ENCODE measurements at regions not wholly inside any gene's neighbourhood (a gene's known extent, or its start where the extent isn't known, plus 50 kb on each side); places are given as distances from the start of the nearest gene placed in this dataset.

GRCh38 chr16:66039793-66040192, 326.7 kb upstream of the CDH5 start:
- Histone ChIP-seq H3K27me3 (ENCODE audit: control insufficient read depth, insufficient read depth, low read length) (peaks cover 2% of the 10 kb centered on the region; the same call in 1 of the 2 replicates), H3K23ac (ENCODE audit: low read depth, low read length) (no peak overlapping the region), H3K56ac (ENCODE audit: extremely low read depth, insufficient read depth, low read length) (no peak overlapping the region), H2BK120ac (ENCODE audit: low read depth, low read length) (no peak overlapping the region), H3K9me1 (ENCODE audit: insufficient read depth, low read length) (no peaks in the 10 kb centered on the region; the same call in 1 of the 2 replicates), H3K14ac (replicated peaks; ENCODE audit: low read depth, low read length) (no peak overlapping the region), H2AFZ (replicated peaks; ENCODE audit: low read length, poor library complexity) (no peak overlapping the region), H2AK5ac (ENCODE audit: low read depth, low read length) (no peak overlapping the region), H3K18ac (ENCODE audit: low read depth, low read length) (no peak overlapping the region), H2BK5ac (ENCODE audit: low read depth, low read length, poor library complexity, severe bottlenecking) (no peak overlapping the region), H3K9ac (ENCODE audit: low read depth, low read length) (no peak overlapping the region), H2BK15ac (ENCODE audit: low read depth, low read length) (no peak overlapping the region), H3K4me3 (ENCODE audit: insufficient read depth, low read depth, low read length) (no peak overlapping the region), H3K4me1 (ENCODE audit: control insufficient read depth, insufficient read depth, low read length) (peaks cover 4% of the 10 kb centered on the region), H4K20me1 (ENCODE audit: insufficient read depth, low read length) (no peaks in the 10 kb centered on the region), H3K4me2 (ENCODE audit: low read depth, low read length) (no peak overlapping the region), H4K5ac (ENCODE audit: low read depth, low read length) (no peak overlapping the region), H3K36me3 (ENCODE audit: control insufficient read depth, insufficient read depth, low read length) (no peaks in the 10 kb centered on the region), H2AK9ac (replicated peaks; ENCODE audit: low read depth, low read length, poor library complexity) (no peak overlapping the region), H3K4ac (ENCODE audit: low read depth, low read length) (peak overlapping the region; percentile 17; the same call in 1 of the 2 replicates), H4K8ac (ENCODE audit: low read depth in 2 of 2, low read length in 2 of 2) (no peak overlapping the region), H3K79me1 (ENCODE audit: low read depth in 1 of 2, low read length in 2 of 2) (no peaks in the 10 kb centered on the region), H3K9me3 (ENCODE audit: control insufficient read depth, insufficient read depth, low read length) (no peaks in the 10 kb centered on the region), H2BK20ac (ENCODE audit: low read depth, low read length) (no peak overlapping the region), H4K91ac (ENCODE audit: insufficient read depth, low read depth, low read length) (no peak overlapping the region), H3K27ac (ENCODE audit: insufficient read depth, low read length) (no peak overlapping the region)
- TF ChIP-seq BHLHE40 (IDR thresholded peaks at IDR 0.05; ENCODE audit: low read depth, low read length) = no peak
- TF ChIP-seq MXI1 (IDR thresholded peaks at IDR 0.05; ENCODE audit: borderline replicate concordance, low read depth, low read length) = no peak
- no peak for TF ChIP-seq MAZ (IDR thresholded peaks at IDR 0.05; ENCODE audit: borderline replicate concordance, low read depth, low read length)
- no peak for TF ChIP-seq RFX5 (IDR thresholded peaks at IDR 0.05; ENCODE audit: low read depth, low read length)
- TF ChIP-seq NFE2L2 (IDR thresholded peaks at IDR 0.05; ENCODE audit: low read depth, low read length) = no peak
- TF ChIP-seq CHD1 (IDR thresholded peaks at IDR 0.05; ENCODE audit: low read depth, low read length) = no peak
- TF ChIP-seq RCOR1 (IDR thresholded peaks at IDR 0.05; ENCODE audit: insufficient replicate concordance, low read length) = no peak
- no peak for TF ChIP-seq CTCF (conservative IDR thresholded peaks at IDR 0.05; ENCODE audit: low read depth, low read length)
- TF ChIP-seq, protein P1, sequence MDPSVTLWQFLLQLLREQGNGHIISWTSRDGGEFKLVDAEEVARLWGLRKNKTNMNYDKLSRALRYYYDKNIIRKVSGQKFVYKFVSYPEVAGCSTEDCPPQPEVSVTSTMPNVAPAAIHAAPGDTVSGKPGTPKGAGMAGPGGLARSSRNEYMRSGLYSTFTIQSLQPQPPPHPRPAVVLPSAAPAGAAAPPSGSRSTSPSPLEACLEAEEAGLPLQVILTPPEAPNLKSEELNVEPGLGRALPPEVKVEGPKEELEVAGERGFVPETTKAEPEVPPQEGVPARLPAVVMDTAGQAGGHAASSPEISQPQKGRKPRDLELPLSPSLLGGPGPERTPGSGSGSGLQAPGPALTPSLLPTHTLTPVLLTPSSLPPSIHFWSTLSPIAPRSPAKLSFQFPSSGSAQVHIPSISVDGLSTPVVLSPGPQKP (IDR thresholded peaks at IDR 0.05; ENCODE audit: borderline replicate concordance, low read depth, low read length) = no peak
- TF ChIP-seq SMC3 (IDR thresholded peaks at IDR 0.05; ENCODE audit: low read depth, low read length) = no peak
- no peak for TF ChIP-seq MAFK (IDR thresholded peaks at IDR 0.05; ENCODE audit: low read depth, low read length)
- no peak for TF ChIP-seq USF2 (IDR thresholded peaks at IDR 0.05; ENCODE audit: low read depth, low read length)
- TF ChIP-seq POLR2A (IDR thresholded peaks at IDR 0.05; ENCODE audit: low read depth, low read length) = no peak
- no peak for TF ChIP-seq FOS (IDR thresholded peaks at IDR 0.05; ENCODE audit: low read depth, low read length)
- TF ChIP-seq CEBPB (IDR thresholded peaks at IDR 0.05; ENCODE audit: low read depth, low read length) = no peak
- no peak for TF ChIP-seq RAD21 (IDR thresholded peaks at IDR 0.05; ENCODE audit: low read length)
- in situ Hi-C loops (cut with MboI; ENCODE audit: low sequenced_read_pairs) (no loop called here), intact Hi-C loops (cut with micrococcal nuclease) (no loop called here), dilution Hi-C loops (cut with HindIII; ENCODE audit: low sequenced_read_pairs, unreplicated experiment) (no loop called here)
- no TSS peak for BruUV-seq (replicated peaks)
- no peak for DNase-seq
- POLR2A ChIA-PET (ENCODE audit: unreplicated experiment) = no interaction called here
- CTCF ChIA-PET = no interaction called here
- no CpG with 5 or more reads among the region's 4 CpGs for WGBS, 2 experiments (ENCODE audit: extremely low coverage in 2 of 2, insufficient read length in 1 of 2)
- ATAC-seq (ENCODE audit: low read depth) = no peak
